Chondrocyte (in vitro differentiated cells): ENCODE measurements at regions not wholly inside any gene's neighbourhood (a gene's known extent, or its start where the extent isn't known, plus 50 kb on each side); places are given as distances from the start of the nearest gene placed in this dataset.

ENCODE experiments used
- DNase-seq: peaks from one replicate; pipeline ENCODE4 v3.0.0; 2021; ENCODE audit warnings: mixed read lengths, low spot score
- H3K27ac Mint-ChIP-seq: one replicate; pipeline ENCODE4 v1.8.0; 2021; ENCODE audit warnings: mild to moderate bottlenecking, moderate library complexity, mixed read lengths; ENCODE audit not compliant: unreplicated experiment
- H3K27me3 Mint-ChIP-seq: 2 replicates; pipeline ENCODE4 v1.8.0; 2021; ENCODE audit warnings: low read depth, mixed read lengths
- H3K36me3 Mint-ChIP-seq: 2 replicates; pipeline ENCODE4 v1.8.0; 2021; ENCODE audit warnings: low read depth, mixed read lengths
- H3K4me1 Mint-ChIP-seq: 2 replicates; pipeline ENCODE4 v1.8.0; 2021; ENCODE audit warnings: low read depth, mild to moderate bottlenecking, mixed read lengths
- H3K4me3 Mint-ChIP-seq: one replicate; pipeline ENCODE4 v1.8.0; 2021; ENCODE audit warnings: mild to moderate bottlenecking, moderate library complexity, mixed read lengths; ENCODE audit not compliant: unreplicated experiment
- H3K9me3 Mint-ChIP-seq: 2 replicates; pipeline ENCODE4 v1.8.0; 2021; ENCODE audit warnings: low read depth, mixed read lengths
- TF ChIP-seq, protein P1 (sequence below): fragments of 200-600 bp; sonication (generic); IDR thresholded peaks from 2 replicates; pipeline ENCODE4 v1.5.0; 2021; ENCODE audit warnings: antibody characterized with exemption, mild to moderate bottlenecking, moderate library complexity

DNA sequence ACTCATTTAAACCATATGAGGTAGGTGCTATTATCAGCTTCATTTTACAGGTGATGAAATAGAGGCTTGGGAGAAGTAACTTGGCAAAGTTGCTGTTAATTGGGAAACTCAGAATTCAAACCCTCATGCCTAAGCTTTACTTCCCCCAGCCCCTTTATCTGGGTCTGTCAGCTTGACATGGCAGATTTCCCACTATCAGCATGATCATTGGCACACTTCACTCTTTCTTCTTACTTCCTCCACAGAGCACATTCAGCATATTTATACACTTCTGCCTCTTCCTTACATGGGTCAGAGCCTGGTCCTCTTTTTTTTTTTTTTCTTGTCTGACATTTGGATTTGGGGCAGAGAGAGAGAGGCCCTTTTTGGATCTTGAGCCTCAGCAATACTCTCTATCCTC, 56.5 kb upstream of the ARX start:
- Mint-ChIP-seq H3K9me3 (peaks cover 14% of the 10 kb centered on the region), H3K36me3 (peaks cover 3% of the 10 kb centered on the region), H3K27me3 (peaks cover 24% of the 10 kb centered on the region), H3K27ac (no peak overlapping the region), H3K4me1 (no peaks in the 10 kb centered on the region), H3K4me3 (no peak overlapping the region)
- no peak for DNase-seq
- TF ChIP-seq, protein P1, sequence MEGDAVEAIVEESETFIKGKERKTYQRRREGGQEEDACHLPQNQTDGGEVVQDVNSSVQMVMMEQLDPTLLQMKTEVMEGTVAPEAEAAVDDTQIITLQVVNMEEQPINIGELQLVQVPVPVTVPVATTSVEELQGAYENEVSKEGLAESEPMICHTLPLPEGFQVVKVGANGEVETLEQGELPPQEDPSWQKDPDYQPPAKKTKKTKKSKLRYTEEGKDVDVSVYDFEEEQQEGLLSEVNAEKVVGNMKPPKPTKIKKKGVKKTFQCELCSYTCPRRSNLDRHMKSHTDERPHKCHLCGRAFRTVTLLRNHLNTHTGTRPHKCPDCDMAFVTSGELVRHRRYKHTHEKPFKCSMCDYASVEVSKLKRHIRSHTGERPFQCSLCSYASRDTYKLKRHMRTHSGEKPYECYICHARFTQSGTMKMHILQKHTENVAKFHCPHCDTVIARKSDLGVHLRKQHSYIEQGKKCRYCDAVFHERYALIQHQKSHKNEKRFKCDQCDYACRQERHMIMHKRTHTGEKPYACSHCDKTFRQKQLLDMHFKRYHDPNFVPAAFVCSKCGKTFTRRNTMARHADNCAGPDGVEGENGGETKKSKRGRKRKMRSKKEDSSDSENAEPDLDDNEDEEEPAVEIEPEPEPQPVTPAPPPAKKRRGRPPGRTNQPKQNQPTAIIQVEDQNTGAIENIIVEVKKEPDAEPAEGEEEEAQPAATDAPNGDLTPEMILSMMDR: no peak

DNA sequence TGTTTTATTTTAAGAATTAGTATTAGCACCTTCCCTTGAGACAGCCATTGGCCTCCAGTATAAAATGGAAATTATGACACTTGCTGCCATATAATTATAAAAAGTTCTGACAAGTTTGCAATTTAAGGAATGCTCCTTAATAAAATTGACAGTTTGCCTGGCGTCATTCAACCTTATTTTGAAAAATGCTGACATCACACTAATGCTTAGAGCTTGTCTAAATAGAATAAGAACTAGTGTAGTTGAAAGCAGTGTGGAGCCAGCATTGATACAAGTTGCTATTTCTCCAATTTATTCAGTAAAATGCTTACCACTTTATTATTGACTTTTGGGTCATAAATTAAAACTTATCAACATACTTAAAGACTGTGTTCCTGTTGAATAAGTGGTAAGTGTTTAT, 54.3 kb upstream of the ARX start:
- Mint-ChIP-seq H3K27ac (no peak overlapping the region), H3K27me3 (peaks cover 28% of the 10 kb centered on the region), H3K4me1 (no peaks in the 10 kb centered on the region), H3K36me3 (peaks cover 3% of the 10 kb centered on the region), H3K4me3 (no peak overlapping the region), H3K9me3 (peaks cover 14% of the 10 kb centered on the region)
- TF ChIP-seq, protein P1: no peak
- DNase-seq: no peak

- TF ChIP-seq, protein P1: no peak
- H3K27ac Mint-ChIP-seq: no peak overlapping the region
- no peak for DNase-seq
- peaks cover 32% of the 10 kb centered on the region for H3K27me3 Mint-ChIP-seq
- H3K4me1 Mint-ChIP-seq: no peaks in the 10 kb centered on the region
- H3K9me3 Mint-ChIP-seq: peaks cover 14% of the 10 kb centered on the region
- H3K36me3 Mint-ChIP-seq: peaks cover 3% of the 10 kb centered on the region
- no peak overlapping the region for H3K4me3 Mint-ChIP-seq
Measured at GRCh38 chrX:25069209-25069608, 53.4 kb upstream of the ARX start.

GRCh38 chrX:25068340-25068739, 52.6 kb upstream of the ARX start:
- peaks cover 40% of the 10 kb centered on the region for H3K27me3 Mint-ChIP-seq
- TF ChIP-seq, protein P1: no peak
- H3K9me3 Mint-ChIP-seq: peaks cover 14% of the 10 kb centered on the region
- no peak overlapping the region for H3K4me3 Mint-ChIP-seq
- peaks cover 3% of the 10 kb centered on the region for H3K36me3 Mint-ChIP-seq
- H3K27ac Mint-ChIP-seq: no peak overlapping the region
- no peaks in the 10 kb centered on the region for H3K4me1 Mint-ChIP-seq
- no peak for DNase-seq

GRCh38 chrX:25067271-25068172, 51.8 kb upstream of the ARX start:
- TF ChIP-seq, protein P1: no peak
- Mint-ChIP-seq H3K9me3 (peaks cover 14% of the 10 kb centered on the region), H3K4me3 (no peak overlapping the region), H3K4me1 (no peaks in the 10 kb centered on the region), H3K27ac (no peak overlapping the region), H3K36me3 (peaks cover 3% of the 10 kb centered on the region), H3K27me3 (peaks cover 42% of the 10 kb centered on the region)
- DNase-seq: no peak
